Neuronal stem cell (in vitro differentiated cells): ENCODE measurements at regions not wholly inside any gene's neighbourhood (a gene's known extent, or its start where the extent isn't known, plus 50 kb on each side); places are given as distances from the start of the nearest gene placed in this dataset. TPM values are rescaled to one million over a fixed set of nuclear protein-coding genes. Genes with fewer than 3 reads are reported as not detected.

Source experiments
- DNase-seq: peaks from one replicate; pipeline ENCODE4 v3.0.0-alpha.2; 2013; ENCODE audit warnings: low spot score
- H2AFZ ChIP-seq: one replicate; pipeline ENCODE4 v1.6.1; 2013; ENCODE audit warnings: mild to moderate bottlenecking, low read length, inconsistent platforms
- H2AK5ac ChIP-seq: 2 replicates; pipeline ENCODE4 v1.6.1; 2013; ENCODE audit warnings: low read depth, mild to moderate bottlenecking, inconsistent platforms, low read length, moderate library complexity, mixed read lengths
- H2BK120ac ChIP-seq: 2 replicates; pipeline ENCODE4 v1.6.1; 2013; ENCODE audit warnings: low read depth, mild to moderate bottlenecking, inconsistent platforms, low read length, moderate library complexity, mixed read lengths
- H2BK12ac ChIP-seq: one replicate; pipeline ENCODE4 v1.6.1; 2013; ENCODE audit warnings: low read length, inconsistent platforms
- H2BK15ac ChIP-seq: 2 replicates; pipeline ENCODE4 v1.6.1; 2013; ENCODE audit warnings: mild to moderate bottlenecking, low read length, inconsistent platforms, mixed read lengths
- H2BK5ac ChIP-seq: one replicate; pipeline ENCODE4 v1.6.1; 2013; ENCODE audit warnings: inconsistent platforms, mild to moderate bottlenecking, low read length, moderate library complexity
- H3K14ac ChIP-seq: one replicate; pipeline ENCODE4 v1.6.1; 2013; ENCODE audit warnings: low read length, inconsistent platforms
- H3K18ac ChIP-seq: 2 replicates; pipeline ENCODE4 v1.6.1; 2013; ENCODE audit warnings: low read length, inconsistent platforms
- H3K23ac ChIP-seq: 2 replicates; pipeline ENCODE4 v1.6.1; 2013; ENCODE audit warnings: low read depth, mild to moderate bottlenecking, mixed read lengths, low read length, inconsistent platforms; ENCODE audit not compliant: poor library complexity
- H3K27ac ChIP-seq: replicated peaks from 3 replicates; pipeline ENCODE4 v1.5.1; 2013; ENCODE audit warnings: low read length, inconsistent platforms
- H3K27me3 ChIP-seq, 3 experiments: 2 replicates each; pipeline ENCODE4 v1.6.1; 2013; ENCODE audit warnings: low read length in 3 of 3, mild to moderate bottlenecking in 2 of 3, inconsistent platforms in 1 of 3, low read depth in 1 of 3, mixed read lengths in 1 of 3, moderate library complexity in 1 of 3; ENCODE audit not compliant: control insufficient read depth in 3 of 3, insufficient read depth in 3 of 3
- H3K36me3 ChIP-seq, 2 donors: replicated peaks in 1 of 2; 2 replicates each; pipeline ENCODE4 v1.6.1; 2013; ENCODE audit warnings: low read length in 2 of 2; ENCODE audit not compliant: control insufficient read depth in 2 of 2, insufficient read depth in 2 of 2
- H3K4ac ChIP-seq: 2 replicates; pipeline ENCODE4 v1.6.1; 2013; ENCODE audit warnings: inconsistent platforms, mild to moderate bottlenecking, low read length, moderate library complexity
- H3K4me1 ChIP-seq, 2 donors: 1 replicate in 1 of 2; 2 replicates in 1 of 2; pipeline ENCODE4 v1.6.1; 2013; ENCODE audit warnings: low read length in 2 of 2, low read depth in 1 of 2; ENCODE audit not compliant: control insufficient read depth in 2 of 2, insufficient read depth in 1 of 2
- H3K4me2 ChIP-seq: one replicate; pipeline ENCODE4 v1.6.1; 2013; ENCODE audit warnings: mild to moderate bottlenecking, low read length, inconsistent platforms; ENCODE audit not compliant: insufficient read depth, poor library complexity, severe bottlenecking
- H3K4me3 ChIP-seq, 2 donors: 2 replicates each; pipeline ENCODE4 v1.5.1; 2013; ENCODE audit warnings: low read length in 2 of 2, mild to moderate bottlenecking in 2 of 2, inconsistent platforms in 1 of 2, moderate library complexity in 1 of 2
- H3K79me1 ChIP-seq: one replicate; pipeline ENCODE4 v1.6.1; 2013; ENCODE audit warnings: low read depth, mild to moderate bottlenecking, inconsistent platforms, low read length, moderate library complexity
- H3K9ac ChIP-seq: one replicate; pipeline ENCODE4 v1.6.1; 2013; ENCODE audit warnings: mild to moderate bottlenecking, low read depth, low read length, inconsistent platforms; ENCODE audit not compliant: poor library complexity
- H3K9me3 ChIP-seq, 2 donors: replicated peaks in 1 of 2; 2 replicates each; pipeline versions ENCODE3 to v1.6.1; 2013; ENCODE audit warnings: low read length in 2 of 2, mild to moderate bottlenecking in 2 of 2, inconsistent platforms in 1 of 2, low read depth in 1 of 2, mixed read lengths in 1 of 2, moderate library complexity in 1 of 2; ENCODE audit not compliant: control insufficient read depth in 2 of 2, insufficient read depth in 1 of 2
- H4K8ac ChIP-seq: one replicate; pipeline ENCODE4 v1.6.1; 2013; ENCODE audit warnings: low read depth, mild to moderate bottlenecking, inconsistent platforms, low read length, moderate library complexity
- H4K91ac ChIP-seq: one replicate; pipeline ENCODE4 v1.6.1; 2013; ENCODE audit warnings: low read length, low read depth, mild to moderate bottlenecking, inconsistent platforms; ENCODE audit not compliant: poor library complexity
- WGBS, 2 donors: extraction: QIAGEN DNeasy Blood & Tissue Kit; methylation state at CpG; one replicate each; pipeline ENCODE4 v1.1.7; 2013; ENCODE audit warnings: missing lambda C conversion rate in 2 of 2, mixed read lengths in 1 of 2; ENCODE audit not compliant: insufficient read length in 2 of 2, insufficient replicate concordance in 1 of 2; ENCODE audit errors: extremely low coverage in 2 of 2; 5-methylcytosine and 5-hydroxymethylcytosine counted together
- small RNA-seq: library from polyadenylated mRNA; stranded (forward); fragments of <200 nt; extraction: miRNeasy Mini kit (QIAGEN cat#:217004); gene quantifications from one replicate; pipeline ENCODE3, GENCODE V24; 2013; ENCODE audit not compliant: insufficient read depth

- Histone ChIP-seq H2BK12ac (no peak overlapping the region), H4K91ac (no peak overlapping the region), H3K4ac (no peak overlapping the region), H2AFZ (peak overlapping the region; percentile 67), H3K4me3 (no peak overlapping the region), H3K14ac (no peak overlapping the region), H3K9ac (no peak overlapping the region), H2AK5ac (no peak overlapping the region), H2BK5ac (no peak overlapping the region), H3K4me2 (no peak overlapping the region), H3K27me3 (no peaks in the 10 kb centered on the region), H2BK120ac (no peak overlapping the region), H3K18ac (no peak overlapping the region), H4K8ac (no peak overlapping the region), H3K23ac (no peak overlapping the region), H3K4me1 (no peaks in the 10 kb centered on the region), H3K36me3 (no peaks in the 10 kb centered on the region), H3K9me3 (no peaks in the 10 kb centered on the region), H3K27ac (no peak overlapping the region), H2BK15ac (no peak overlapping the region), H3K79me1 (no peaks in the 10 kb centered on the region)
- DNase-seq = no peak
- no CpG with 5 or more reads among the region's 8 CpGs for WGBS, 2 donors
These were observed 54.4 kb upstream of the LCORL start for GRCh38 chr4:18075823-18076433.

- Histone ChIP-seq H2AK5ac (no peak overlapping the region), H2BK12ac (no peak overlapping the region), H3K4ac (no peak overlapping the region), H2BK15ac (no peak overlapping the region), H3K27ac (no peak overlapping the region), H2BK5ac (no peak overlapping the region), H4K91ac (no peak overlapping the region), H3K9me3 (no peaks in the 10 kb centered on the region), H3K79me1 (no peaks in the 10 kb centered on the region), H3K9ac (no peak overlapping the region), H3K23ac (no peak overlapping the region), H3K4me3 (no peak overlapping the region), H3K14ac (no peak overlapping the region), H3K4me2 (no peak overlapping the region), H3K4me1 (no peaks in the 10 kb centered on the region), H2AFZ (no peak overlapping the region), H3K36me3 (no peaks in the 10 kb centered on the region), H3K27me3 (peaks cover 0 to 5% (median 0%) of the 10 kb centered on the region in 3 experiments), H4K8ac (no peak overlapping the region), H2BK120ac (no peak overlapping the region), H3K18ac (no peak overlapping the region)
- DNase-seq = no peak
These were observed 50.3 kb upstream of the LCORL start for GRCh38 chr4:18071894-18072293.

Small RNA genes in the stretch of these regions (small RNA-seq; reads per million reads assigned to genes)
- not detected for gene RNA5SP157
